SK-N-SH (cell line): ENCODE measurements at regions not wholly inside any gene's neighbourhood (a gene's known extent, or its start where the extent isn't known, plus 50 kb on each side); places are given as distances from the start of the nearest gene placed in this dataset.

Experiments used
- CTCF ChIA-PET: fragments of 300-600, 350-600 bp; formaldehyde crosslinking; extraction: SDS; loops from one replicate; lab custom pipeline; 2021; lab: Yijun Ruan, JAX
- POLR2A ChIA-PET: fragments of 350-600 bp; sonication (Branson Sonifier 250); formaldehyde crosslinking; extraction: SDS; loops from one replicate; lab custom pipeline; 2020; ENCODE audit warnings: antibody characterized with exemption, inconsistent platforms; lab: Yijun Ruan, JAX
- DNase-seq: peaks from one replicate; pipeline ENCODE4 v3.0.0; 2012
- H2AFZ ChIP-seq: fragments of 200-600 bp; sonication (generic); 2 replicates; pipeline ENCODE4 v1.8.1; 2016; ENCODE audit warnings: antibody characterized with exemption, mild to moderate bottlenecking, low read depth
- H3F3A ChIP-seq: fragments of 200-600 bp; sonication (generic); replicated peaks from 2 replicates; pipeline ENCODE3; 2016; ENCODE audit warnings: antibody characterized with exemption, mild to moderate bottlenecking; ENCODE audit not compliant: insufficient read depth
- H3K27ac ChIP-seq, 2 experiments: fragments of 200-500 bp in 1 of 2; fragments of 200-600 bp in 1 of 2; sonication (Bioruptor generic) in 1 of 2; sonication (generic), shearing (Covaris generic) in 1 of 2; 2 replicates each; pipeline versions ENCODE4 v1.5.1 to v1.6.1; 2014 to 2016; ENCODE audit warnings: low read depth in 2 of 2, inconsistent platforms in 1 of 2, low read length in 1 of 2, mild to moderate bottlenecking in 1 of 2, mixed read lengths in 1 of 2
- H3K27me3 ChIP-seq: fragments of 200-600 bp; sonication (generic), shearing (Covaris generic); 2 replicates; pipeline ENCODE4 v1.6.1; 2016; ENCODE audit warnings: mixed run types; ENCODE audit not compliant: insufficient read depth
- H3K36me3 ChIP-seq, 2 experiments: fragments of 200-500 bp in 1 of 2; fragments of 200-600 bp in 1 of 2; sonication (Bioruptor generic) in 1 of 2; sonication (generic) in 1 of 2; replicated peaks in 1 of 2; 2 replicates each; pipeline versions ENCODE3 to v1.5.1; 2014 to 2016; ENCODE audit warnings: low read length in 1 of 2, mild to moderate bottlenecking in 1 of 2; ENCODE audit not compliant: insufficient read depth in 2 of 2, control insufficient read depth in 1 of 2
- H3K4me1 ChIP-seq, 2 experiments: fragments of 200-500 bp in 1 of 2; fragments of 200-600 bp in 1 of 2; sonication (Bioruptor generic) in 1 of 2; sonication (generic), shearing (Covaris generic) in 1 of 2; 2 replicates each; pipeline versions ENCODE4 v1.5.1 to v1.6.1; 2014 to 2016; ENCODE audit warnings: low read depth in 1 of 2, low read length in 1 of 2, mixed run types in 1 of 2; ENCODE audit not compliant: insufficient read depth in 2 of 2, control insufficient read depth in 1 of 2
- H3K4me2 ChIP-seq: fragments of 200-600 bp; sonication (generic), shearing (Covaris generic); 2 replicates; pipeline ENCODE4 v1.6.1; 2017; ENCODE audit warnings: mixed run types
- H3K4me3 ChIP-seq, 2 experiments: fragments of 200-500 bp in 1 of 2; fragments of 200-600 bp in 1 of 2; sonication (Bioruptor generic) in 1 of 2; sonication (generic), shearing (Covaris generic) in 1 of 2; 2 replicates each; pipeline versions ENCODE4 v1.5.1 to v1.8.1; 2014 to 2016; ENCODE audit warnings: low read depth in 2 of 2, inconsistent platforms in 1 of 2, low read length in 1 of 2, mild to moderate bottlenecking in 1 of 2, mixed read lengths in 1 of 2, moderate library complexity in 1 of 2
- H3K79me2 ChIP-seq: fragments of 200-600 bp; sonication (generic); 2 replicates; pipeline ENCODE4 v1.8.1; 2017; ENCODE audit warnings: mild to moderate bottlenecking; ENCODE audit not compliant: insufficient read depth
- H3K9ac ChIP-seq: fragments of 200-600 bp; sonication (generic); 2 replicates; pipeline ENCODE4 v1.6.1; 2017; ENCODE audit warnings: mixed run types
- H3K9me2 ChIP-seq: fragments of 200-600 bp; sonication (generic); 2 replicates; pipeline ENCODE4 v1.6.1; 2017; ENCODE audit warnings: mixed run types
- H3K9me3 ChIP-seq: fragments of 200-600 bp; sonication (generic); 2 replicates; pipeline ENCODE4 v1.6.1; 2017; ENCODE audit warnings: mixed run types, mild to moderate bottlenecking, moderate library complexity
- H4K20me1 ChIP-seq: fragments of 200-600 bp; sonication (generic); 2 replicates; pipeline ENCODE4 v1.6.1; 2017; ENCODE audit warnings: mild to moderate bottlenecking, mixed run types; ENCODE audit not compliant: insufficient read depth
- CHD2 ChIP-seq: fragments of 150-350 bp; IDR thresholded peaks from 2 replicates; pipeline ENCODE4 v1.6.1; 2018; ENCODE audit warnings: low read length; ENCODE audit not compliant: partially characterized antibody
- ELF1 ChIP-seq: IDR thresholded peaks from 2 replicates; pipeline ENCODE4 v1.4.0; 2012
- EP300 ChIP-seq, 2 experiments: IDR thresholded peaks; 2 replicates each; pipeline versions ENCODE4 v1.4.0 to v1.6.1; 2012; ENCODE audit warnings: borderline replicate concordance in 1 of 2, low read depth in 1 of 2, low read length in 1 of 2
- GATA2 ChIP-seq: sonication (generic); formaldehyde crosslinking; IDR thresholded peaks from 2 replicates; pipeline ENCODE4 v1.5.0; 2020; ENCODE audit warnings: mild to moderate bottlenecking, missing genetic modification reagents
- RCOR1 ChIP-seq: fragments of 150-350 bp; IDR thresholded peaks from 2 replicates; pipeline ENCODE4 v1.6.1; 2017; ENCODE audit warnings: antibody characterized with exemption, low read length
- RXRA ChIP-seq: IDR thresholded peaks from 2 replicates; pipeline ENCODE4 v1.4.0; 2012; ENCODE audit warnings: low read depth, mild to moderate bottlenecking, borderline replicate concordance
- SIN3A ChIP-seq: IDR thresholded peaks from 2 replicates; pipeline ENCODE4 v1.6.1; 2012; ENCODE audit warnings: low read depth, mild to moderate bottlenecking, low read length, moderate library complexity, borderline replicate concordance
- SMC3 ChIP-seq: IDR thresholded peaks from 2 replicates; pipeline ENCODE4 v1.6.1; 2012; ENCODE audit warnings: low read depth, low read length, improper control_type of control experiment
- TAF1 ChIP-seq: IDR thresholded peaks from 2 replicates; pipeline ENCODE4 v1.6.1; 2012; ENCODE audit warnings: low read depth, mild to moderate bottlenecking, low read length, moderate library complexity, borderline replicate concordance
- USF1 ChIP-seq: IDR thresholded peaks from 2 replicates; pipeline ENCODE4 v1.4.0; 2012; ENCODE audit warnings: low read depth, borderline replicate concordance
- YY1 ChIP-seq: IDR thresholded peaks from 2 replicates; pipeline ENCODE4 v1.4.0; 2012; ENCODE audit warnings: low read depth, mild to moderate bottlenecking
- TF ChIP-seq, protein P1 (sequence below): IDR thresholded peaks from 2 replicates; pipeline ENCODE4 v1.4.0; 2012; ENCODE audit warnings: low read depth, borderline replicate concordance
- TF ChIP-seq, protein P2 (sequence below): IDR thresholded peaks from 2 replicates; pipeline ENCODE4; 2012
- TF ChIP-seq, protein P3 (sequence below): fragments of 200-600 bp; sonication (generic); IDR thresholded peaks from 2 replicates; pipeline ENCODE4 v1.6.1; 2017; ENCODE audit warnings: antibody characterized with exemption, mild to moderate bottlenecking, moderate library complexity
- TF ChIP-seq, protein P4 (sequence below): IDR thresholded peaks from 2 replicates; pipeline ENCODE4 v1.4.0; 2012; ENCODE audit warnings: low read depth

DNA sequence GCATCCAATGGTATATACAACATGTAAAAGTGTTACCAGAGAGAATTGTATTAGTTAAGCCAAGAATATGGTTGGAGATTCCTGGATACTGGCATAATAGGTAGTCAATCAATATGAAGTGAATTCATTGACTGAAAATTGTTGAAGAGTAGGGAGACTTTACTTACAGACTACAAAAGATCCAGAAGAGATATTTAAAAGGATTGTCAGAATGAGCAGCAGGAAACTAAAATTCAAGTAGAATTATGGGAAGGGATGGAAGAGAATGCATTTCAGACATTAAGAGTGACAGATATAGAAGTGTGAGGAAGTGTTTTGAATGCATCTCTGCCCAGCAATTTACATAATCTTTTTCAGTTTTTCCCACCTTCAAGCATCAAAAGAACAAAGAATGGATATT is 62.3 kb upstream of the POM121L12 start:
- TF ChIP-seq RXRA (no peak), TAF1 (no peak), EP300 (IDR thresholded peaks at IDR 0.05; ENCODE audit: borderline replicate concordance in 1 of 2, low read depth in 1 of 2, low read length in 1 of 2) (no peak), ELF1 (no peak), GATA2 (CRISPR knock-in tag) (no peak), YY1 (no peak), RCOR1 (no peak), SIN3A (no peak), USF1 (no peak), CHD2 (no peak), SMC3 (no peak)
- TF ChIP-seq, protein P1, sequence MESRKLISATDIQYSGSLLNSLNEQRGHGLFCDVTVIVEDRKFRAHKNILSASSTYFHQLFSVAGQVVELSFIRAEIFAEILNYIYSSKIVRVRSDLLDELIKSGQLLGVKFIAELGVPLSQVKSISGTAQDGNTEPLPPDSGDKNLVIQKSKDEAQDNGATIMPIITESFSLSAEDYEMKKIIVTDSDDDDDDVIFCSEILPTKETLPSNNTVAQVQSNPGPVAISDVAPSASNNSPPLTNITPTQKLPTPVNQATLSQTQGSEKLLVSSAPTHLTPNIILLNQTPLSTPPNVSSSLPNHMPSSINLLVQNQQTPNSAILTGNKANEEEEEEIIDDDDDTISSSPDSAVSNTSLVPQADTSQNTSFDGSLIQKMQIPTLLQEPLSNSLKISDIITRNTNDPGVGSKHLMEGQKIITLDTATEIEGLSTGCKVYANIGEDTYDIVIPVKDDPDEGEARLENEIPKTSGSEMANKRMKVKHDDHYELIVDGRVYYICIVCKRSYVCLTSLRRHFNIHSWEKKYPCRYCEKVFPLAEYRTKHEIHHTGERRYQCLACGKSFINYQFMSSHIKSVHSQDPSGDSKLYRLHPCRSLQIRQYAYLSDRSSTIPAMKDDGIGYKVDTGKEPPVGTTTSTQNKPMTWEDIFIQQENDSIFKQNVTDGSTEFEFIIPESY, result no peak
- TF ChIP-seq, protein P2, sequence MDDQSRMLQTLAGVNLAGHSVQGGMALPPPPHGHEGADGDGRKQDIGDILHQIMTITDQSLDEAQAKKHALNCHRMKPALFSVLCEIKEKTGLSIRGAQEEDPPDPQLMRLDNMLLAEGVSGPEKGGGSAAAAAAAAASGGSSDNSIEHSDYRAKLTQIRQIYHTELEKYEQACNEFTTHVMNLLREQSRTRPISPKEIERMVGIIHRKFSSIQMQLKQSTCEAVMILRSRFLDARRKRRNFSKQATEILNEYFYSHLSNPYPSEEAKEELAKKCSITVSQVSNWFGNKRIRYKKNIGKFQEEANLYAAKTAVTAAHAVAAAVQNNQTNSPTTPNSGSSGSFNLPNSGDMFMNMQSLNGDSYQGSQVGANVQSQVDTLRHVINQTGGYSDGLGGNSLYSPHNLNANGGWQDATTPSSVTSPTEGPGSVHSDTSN, result no peak
- TF ChIP-seq, protein P3, sequence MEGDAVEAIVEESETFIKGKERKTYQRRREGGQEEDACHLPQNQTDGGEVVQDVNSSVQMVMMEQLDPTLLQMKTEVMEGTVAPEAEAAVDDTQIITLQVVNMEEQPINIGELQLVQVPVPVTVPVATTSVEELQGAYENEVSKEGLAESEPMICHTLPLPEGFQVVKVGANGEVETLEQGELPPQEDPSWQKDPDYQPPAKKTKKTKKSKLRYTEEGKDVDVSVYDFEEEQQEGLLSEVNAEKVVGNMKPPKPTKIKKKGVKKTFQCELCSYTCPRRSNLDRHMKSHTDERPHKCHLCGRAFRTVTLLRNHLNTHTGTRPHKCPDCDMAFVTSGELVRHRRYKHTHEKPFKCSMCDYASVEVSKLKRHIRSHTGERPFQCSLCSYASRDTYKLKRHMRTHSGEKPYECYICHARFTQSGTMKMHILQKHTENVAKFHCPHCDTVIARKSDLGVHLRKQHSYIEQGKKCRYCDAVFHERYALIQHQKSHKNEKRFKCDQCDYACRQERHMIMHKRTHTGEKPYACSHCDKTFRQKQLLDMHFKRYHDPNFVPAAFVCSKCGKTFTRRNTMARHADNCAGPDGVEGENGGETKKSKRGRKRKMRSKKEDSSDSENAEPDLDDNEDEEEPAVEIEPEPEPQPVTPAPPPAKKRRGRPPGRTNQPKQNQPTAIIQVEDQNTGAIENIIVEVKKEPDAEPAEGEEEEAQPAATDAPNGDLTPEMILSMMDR, result no peak
- TF ChIP-seq, protein P4, sequence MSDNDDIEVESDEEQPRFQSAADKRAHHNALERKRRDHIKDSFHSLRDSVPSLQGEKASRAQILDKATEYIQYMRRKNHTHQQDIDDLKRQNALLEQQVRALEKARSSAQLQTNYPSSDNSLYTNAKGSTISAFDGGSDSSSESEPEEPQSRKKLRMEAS, result no peak
- TF ChIP-seq, all 33 proteins: peak for 0
- 0 out of 2 replicates have a peak, but pooled peaks cover 6% of the 10 kb centered on the region for H3K9me2 ChIP-seq
- no peaks in the 10 kb centered on the region for H3K9me3 ChIP-seq
- no peaks in the 10 kb centered on the region for H3F3A ChIP-seq
- no peaks in the 10 kb centered on the region for H3K27me3 ChIP-seq
- H3K4me2 ChIP-seq, result no peak overlapping the region
- no peaks in the 10 kb centered on the region for H3K79me2 ChIP-seq
- H4K20me1 ChIP-seq, result no peaks in the 10 kb centered on the region
- H3K36me3 ChIP-seq, result no peaks in the 10 kb centered on the region
- no peak overlapping the region for H2AFZ ChIP-seq
- CTCF ChIA-PET, result interaction anchor here (0.6 kb wide), 1 partner anchor 1531 kb away, joined by 4 read pairs; no protein-coding TSS in a partner anchor
- no peak overlapping the region for H3K4me3 ChIP-seq
- POLR2A ChIA-PET, result no interaction called here
- H3K27ac ChIP-seq, result no peak overlapping the region
- no peak overlapping the region for H3K9ac ChIP-seq
- no peaks in the 10 kb centered on the region for H3K4me1 ChIP-seq
- DNase-seq, result no peak
